Endothelial cell of umbilical vein (primary cell): ENCODE measurements at regions not wholly inside any gene's neighbourhood (a gene's known extent, or its start where the extent isn't known, plus 50 kb on each side); places are given as distances from the start of the nearest gene placed in this dataset.

Experiments
- BruUV-seq: library from RNA; stranded (reverse); fragments of 400-500 nt; replicated peaks from 2 replicates; lab custom pipeline; 2021; lab: Mats Ljungman, UMichigan
- CTCF ChIA-PET: fragments of 300-600, 350-600 bp; sonication (Branson Sonifier 250); formaldehyde crosslinking; loops from one replicate; lab custom pipeline; 2021; ENCODE audit warnings: antibody characterized with exemption, inconsistent platforms; lab: Charles Lee
- POLR2A ChIA-PET: fragments of 300-600, 350-600 bp; sonication (Branson Sonifier 250); formaldehyde crosslinking; loops from one replicate; lab custom pipeline; 2021; ENCODE audit warnings: antibody characterized with exemption, inconsistent platforms; lab: Charles Lee
- DNase-seq: peaks from one replicate; pipeline ENCODE4 v3.0.0-alpha.2; 2011; ENCODE audit warnings: low read depth, low spot score
- FAIRE-seq: peaks from 2 replicates; lab custom pipeline; 2011; peaks lifted over from hg19 to GRCh38; lab: Jason Lieb, UNC
- H2AFZ ChIP-seq: 2 replicates; pipeline ENCODE4 v1.6.0; 2012; ENCODE audit warnings: low read depth, low read length, control low read depth, inconsistent platforms
- H3K27ac ChIP-seq: 2 replicates; pipeline ENCODE4 v1.5.1; 2011; ENCODE audit warnings: low read depth, mild to moderate bottlenecking, control low read depth, low read length, moderate library complexity; ENCODE audit not compliant: insufficient read depth
- H3K27me3 ChIP-seq, 2 experiments: 2 replicates each; pipeline versions ENCODE4 v1.6.0 to v1.6.1; 2011; ENCODE audit warnings: low read length in 2 of 2, mixed read lengths in 1 of 2; ENCODE audit not compliant: control insufficient read depth in 2 of 2, insufficient read depth in 2 of 2
- H3K36me3 ChIP-seq, 2 experiments: 2 replicates in 1 of 2; 3 replicates in 1 of 2; pipeline ENCODE4 v1.5.1; 2011; ENCODE audit warnings: low read length in 2 of 2, mild to moderate bottlenecking in 1 of 2, moderate library complexity in 1 of 2; ENCODE audit not compliant: control insufficient read depth in 2 of 2, insufficient read depth in 2 of 2; ENCODE audit errors: extremely low read depth in 1 of 2
- H3K4me1 ChIP-seq: 3 replicates; pipeline ENCODE4 v1.5.1; 2011; ENCODE audit warnings: mild to moderate bottlenecking, low read length; ENCODE audit not compliant: control insufficient read depth, insufficient read depth; ENCODE audit errors: extremely low read depth
- H3K4me2 ChIP-seq: 2 replicates; pipeline ENCODE4 v1.6.1; 2011; ENCODE audit warnings: low read length, control low read depth, mixed read lengths; ENCODE audit not compliant: insufficient read depth
- H3K4me3 ChIP-seq, 3 experiments: fragments of 200-600 bp in 1 of 3; sonication (generic), shearing (Covaris generic) in 1 of 3; replicated peaks in 1 of 3; 2 replicates each; pipeline ENCODE4 v1.5.1; 2011 to 2016; ENCODE audit warnings: control low read depth in 3 of 3, low read length in 3 of 3, mild to moderate bottlenecking in 2 of 3, inconsistent platforms in 1 of 3, low read depth in 1 of 3, moderate library complexity in 1 of 3; ENCODE audit not compliant: insufficient read depth in 1 of 3
- H3K79me2 ChIP-seq: 2 replicates; pipeline ENCODE4 v1.6.0; 2012; ENCODE audit warnings: low read length, inconsistent platforms; ENCODE audit not compliant: control insufficient read depth, insufficient read depth
- H3K9ac ChIP-seq: replicated peaks from 2 replicates; pipeline ENCODE3; 2011; ENCODE audit warnings: low read length, control low read depth; ENCODE audit not compliant: insufficient read depth; ENCODE audit errors: extremely low read depth
- H3K9me1 ChIP-seq: replicated peaks from 3 replicates; pipeline ENCODE4 v1.6.0; 2011; ENCODE audit warnings: mild to moderate bottlenecking, low read length; ENCODE audit not compliant: control insufficient read depth, insufficient read depth; ENCODE audit errors: extremely low read depth
- H3K9me3 ChIP-seq: replicated peaks from 2 replicates; pipeline ENCODE4 v1.5.1; 2012; ENCODE audit warnings: low read length, inconsistent platforms; ENCODE audit not compliant: control insufficient read depth, insufficient read depth
- H4K20me1 ChIP-seq: replicated peaks from 2 replicates; pipeline ENCODE3; 2011; ENCODE audit warnings: mild to moderate bottlenecking, low read length; ENCODE audit not compliant: control insufficient read depth, insufficient read depth; ENCODE audit errors: extremely low read depth
- EZH2 ChIP-seq: IDR thresholded peaks from 2 replicates; pipeline ENCODE4 v1.6.1; 2012; ENCODE audit warnings: borderline replicate concordance, low read depth, mild to moderate bottlenecking, moderate library complexity, low read length, inconsistent platforms; ENCODE audit not compliant: severe bottlenecking
- FOS ChIP-seq: IDR thresholded peaks from 2 replicates; pipeline ENCODE4 v1.6.1; 2011; ENCODE audit warnings: mild to moderate bottlenecking, low read length, moderate library complexity, borderline replicate concordance; ENCODE audit not compliant: insufficient read depth
- GATA2 ChIP-seq: IDR thresholded peaks from 2 replicates; pipeline ENCODE4 v1.7.0; 2011; ENCODE audit warnings: low read depth, mild to moderate bottlenecking, moderate library complexity, mixed read lengths, low read length; ENCODE audit not compliant: insufficient read length, insufficient read depth
- JUN ChIP-seq: IDR thresholded peaks from 2 replicates; pipeline ENCODE4 v1.6.1; 2011; ENCODE audit warnings: borderline replicate concordance, low read depth; ENCODE audit not compliant: insufficient read length, insufficient read depth
- MYC ChIP-seq: IDR thresholded peaks from one replicate; pipeline ENCODE4 v1.6.1; 2011; ENCODE audit warnings: mild to moderate bottlenecking, low read depth, low read length
- POLR2A ChIP-seq: IDR thresholded peaks from 2 replicates; pipeline ENCODE4 v1.6.1; 2012; ENCODE audit warnings: low read depth, mild to moderate bottlenecking, control low read depth, low read length
- POLR2AphosphoS5 ChIP-seq: IDR thresholded peaks from 2 replicates; pipeline ENCODE4 v1.6.1; 2012; ENCODE audit warnings: low read depth, mild to moderate bottlenecking, control low read depth, low read length, moderate library complexity; ENCODE audit not compliant: insufficient read depth
- dilution Hi-C: fragments of 300-500 bp; cut with MboI; formaldehyde crosslinking; loops from one replicate; pipeline ENCODE4 v1.15.0; 2019; ENCODE audit warnings: low sequenced_read_pairs; ENCODE audit not compliant: extremely low pct_ligation_motif_present
- intact Hi-C: fragments of 100-400 bp; cut with micrococcal nuclease; formaldehyde crosslinking; loops from one replicate; pipeline ENCODE4 v1.10.0; 2022
- TF ChIP-seq, protein P1 (sequence below), 2 donors: IDR thresholded peaks; 1 replicate in 1 of 2; 2 replicates in 1 of 2; pipeline ENCODE4 v1.5.1; 2011; ENCODE audit warnings: low read length in 2 of 2, mild to moderate bottlenecking in 2 of 2, moderate library complexity in 2 of 2, control low read depth in 1 of 2, inconsistent platforms in 1 of 2, low read depth in 1 of 2; ENCODE audit not compliant: insufficient read depth in 1 of 2; ENCODE audit errors: extremely low read depth in 1 of 2
- TF ChIP-seq, protein P2 (sequence below): IDR thresholded peaks from 2 replicates; pipeline ENCODE4 v1.6.1; 2011; ENCODE audit not compliant: insufficient read depth, insufficient read length

DNA sequence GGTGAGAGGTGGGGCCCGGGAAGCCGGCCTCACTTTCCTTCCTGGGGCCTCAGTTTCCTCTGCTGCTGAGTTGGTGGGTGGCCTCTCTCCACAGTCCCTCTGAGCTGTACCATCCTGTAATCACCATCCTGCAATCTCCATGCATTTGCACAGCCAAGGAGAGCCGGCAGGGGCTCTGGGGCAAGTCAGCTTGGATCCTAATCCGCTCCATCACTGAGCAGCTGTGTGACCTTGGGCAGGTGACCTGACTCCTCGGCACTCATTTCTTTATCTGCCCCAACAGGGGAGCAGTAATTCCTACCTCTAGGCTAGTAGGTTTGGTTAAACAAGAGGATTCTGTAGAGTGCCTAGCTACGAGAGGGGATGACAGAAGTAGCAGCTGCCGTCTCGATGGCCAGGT is 88.2 kb upstream of the ZNF618 start:
- CTCF ChIA-PET: no interaction called here

GRCh38 chr9:113788616-113789330 is 87.3 kb upstream of the ZNF618 start:
- Histone ChIP-seq H3K9me1 (no peaks in the 10 kb centered on the region), H2AFZ (no peak overlapping the region), H3K9me3 (no peaks in the 10 kb centered on the region), H3K36me3 (no peaks in the 10 kb centered on the region), H3K27me3 (peaks cover 20 to 26% of the 10 kb centered on the region in 2 experiments), H3K9ac (no peak overlapping the region), H3K79me2 (no peaks in the 10 kb centered on the region), H3K4me2 (no peak overlapping the region), H3K27ac (no peak overlapping the region), H3K4me1 (no peaks in the 10 kb centered on the region), H4K20me1 (no peaks in the 10 kb centered on the region), H3K4me3 (no peak overlapping the region)
- DNase-seq: no peak
- POLR2A ChIA-PET: no interaction called here
- dilution Hi-C loops (no loop called here), intact Hi-C loops (no loop called here)
- TF ChIP-seq, protein P1, sequence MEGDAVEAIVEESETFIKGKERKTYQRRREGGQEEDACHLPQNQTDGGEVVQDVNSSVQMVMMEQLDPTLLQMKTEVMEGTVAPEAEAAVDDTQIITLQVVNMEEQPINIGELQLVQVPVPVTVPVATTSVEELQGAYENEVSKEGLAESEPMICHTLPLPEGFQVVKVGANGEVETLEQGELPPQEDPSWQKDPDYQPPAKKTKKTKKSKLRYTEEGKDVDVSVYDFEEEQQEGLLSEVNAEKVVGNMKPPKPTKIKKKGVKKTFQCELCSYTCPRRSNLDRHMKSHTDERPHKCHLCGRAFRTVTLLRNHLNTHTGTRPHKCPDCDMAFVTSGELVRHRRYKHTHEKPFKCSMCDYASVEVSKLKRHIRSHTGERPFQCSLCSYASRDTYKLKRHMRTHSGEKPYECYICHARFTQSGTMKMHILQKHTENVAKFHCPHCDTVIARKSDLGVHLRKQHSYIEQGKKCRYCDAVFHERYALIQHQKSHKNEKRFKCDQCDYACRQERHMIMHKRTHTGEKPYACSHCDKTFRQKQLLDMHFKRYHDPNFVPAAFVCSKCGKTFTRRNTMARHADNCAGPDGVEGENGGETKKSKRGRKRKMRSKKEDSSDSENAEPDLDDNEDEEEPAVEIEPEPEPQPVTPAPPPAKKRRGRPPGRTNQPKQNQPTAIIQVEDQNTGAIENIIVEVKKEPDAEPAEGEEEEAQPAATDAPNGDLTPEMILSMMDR (IDR thresholded peaks at IDR 0.05; ENCODE audit: extremely low read depth in 1 of 2, insufficient read depth in 1 of 2, low read depth in 1 of 2, low read length in 2 of 2): no peak
- TF ChIP-seq, protein P2, sequence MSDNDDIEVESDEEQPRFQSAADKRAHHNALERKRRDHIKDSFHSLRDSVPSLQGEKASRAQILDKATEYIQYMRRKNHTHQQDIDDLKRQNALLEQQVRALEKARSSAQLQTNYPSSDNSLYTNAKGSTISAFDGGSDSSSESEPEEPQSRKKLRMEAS: no peak
- no peak for TF ChIP-seq FOS
- TF ChIP-seq JUN: no peak
- TF ChIP-seq POLR2AphosphoS5: no peak
- no peak for TF ChIP-seq POLR2A
- no peak for TF ChIP-seq EZH2
- no peak for TF ChIP-seq GATA2
- no peak for TF ChIP-seq MYC
- CTCF ChIA-PET: interaction anchor here (0.9 to 1.5 kb wide), 2 partner anchors 27 to 51 kb away, joined by 3 read pairs; no protein-coding TSS in a partner anchor
- no TSS peak for BruUV-seq
- no peak for FAIRE-seq

More for the DNA sequence above, 88.2 kb upstream of the ZNF618 start:
- POLR2A ChIA-PET: no interaction called here
- H3K36me3 ChIP-seq: no peaks in the 10 kb centered on the region
- no peak for DNase-seq
- no TSS peak for BruUV-seq
- H4K20me1 ChIP-seq: no peaks in the 10 kb centered on the region
- no peak overlapping the region for H2AFZ ChIP-seq
- no peaks in the 10 kb centered on the region for H3K4me1 ChIP-seq
- H3K27me3 ChIP-seq: peaks cover 21 to 26% of the 10 kb centered on the region in 2 experiments
- no peak overlapping the region for H3K9ac ChIP-seq
- TF ChIP-seq EZH2 (no peak), JUN (no peak)
- no peak overlapping the region for H3K4me2 ChIP-seq
- H3K4me3 ChIP-seq: no peak overlapping the region
- intact Hi-C loops (no loop called here), dilution Hi-C loops (no loop called here)
- no peak overlapping the region for H3K27ac ChIP-seq
- no peak for FAIRE-seq
- no peaks in the 10 kb centered on the region for H3K9me3 ChIP-seq
- H3K9me1 ChIP-seq: no peaks in the 10 kb centered on the region
- no peaks in the 10 kb centered on the region for H3K79me2 ChIP-seq
